ENCODE measurements at regions not wholly inside any gene's neighbourhood (a gene's known extent, or its start where the extent isn't known, plus 50 kb on each side); places are given as distances from the start of the nearest gene placed in this dataset.
"Not testable (repeated sequence)": the region's sequence is repeated elsewhere in the genome, so short reads cannot be mapped to it uniquely, and the experiment has no call there.

DNA sequence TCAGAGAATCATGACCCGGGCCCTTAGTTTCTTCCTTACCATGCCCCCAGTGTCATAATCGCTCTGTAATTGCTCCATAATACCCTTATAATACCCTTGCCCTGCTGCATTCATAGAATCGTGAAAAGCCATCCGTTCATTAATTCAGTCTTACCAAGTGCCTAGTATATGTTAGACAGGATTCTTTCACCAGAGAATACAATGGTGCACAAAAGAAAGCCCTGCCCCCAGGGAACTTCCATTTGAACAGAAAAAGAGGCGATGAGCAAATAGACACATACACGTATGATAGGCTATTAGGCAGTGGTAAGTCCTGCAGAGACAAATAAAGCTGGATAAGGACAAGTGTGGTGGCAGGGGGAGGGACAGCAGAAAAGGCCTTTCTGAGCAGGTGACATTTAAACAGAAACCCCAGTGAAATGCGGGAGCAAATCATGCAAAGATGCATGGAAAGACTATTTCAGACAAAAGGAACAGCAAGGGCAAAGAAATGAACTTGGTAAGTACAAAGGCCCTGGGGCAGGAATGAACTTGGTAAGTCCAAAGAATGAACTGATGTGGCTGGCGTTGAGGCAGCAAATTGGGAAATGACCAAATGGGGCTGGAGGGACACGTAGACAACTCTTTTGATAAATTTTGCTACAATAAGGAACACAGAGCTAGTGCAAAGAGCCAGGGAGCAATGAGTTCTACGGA is 74.6 kb upstream of the CREB3L1 start:
- Mint-ChIP-seq H3K4me3 (no peak overlapping the region), H3K27me3 (ENCODE audit: low read depth) (peaks cover 37% of the 10 kb centered on the region), H3K9me3 (no peaks in the 10 kb centered on the region), H3K4me1 (ENCODE audit: low read depth) (no peaks in the 10 kb centered on the region), H3K36me3 (ENCODE audit: insufficient read depth) (no peaks in the 10 kb centered on the region)
- ATAC-seq = no peak
- DNase-seq = no peak

DNA sequence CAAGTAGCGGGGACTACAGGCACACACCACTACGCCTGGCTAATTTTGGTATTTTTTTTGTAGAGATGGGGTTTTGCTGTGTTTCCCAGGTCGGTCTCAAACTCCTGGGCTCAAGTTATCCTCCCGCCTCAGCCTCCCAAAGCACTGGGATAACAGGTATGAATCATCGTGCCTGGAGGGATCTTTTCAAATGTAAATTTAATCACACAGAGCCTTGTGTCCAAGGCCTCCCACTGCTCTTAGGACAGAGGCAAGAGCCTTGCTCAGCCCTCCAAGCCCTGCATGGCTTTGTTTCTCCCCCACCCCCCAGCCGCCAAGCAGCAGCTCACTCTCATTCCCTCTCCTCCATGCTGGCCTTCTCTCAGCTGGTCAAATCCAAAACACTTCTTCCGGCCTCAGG is 75.3 kb upstream of the CREB3L1 start:
- Mint-ChIP-seq H3K27me3 (ENCODE audit: low read depth) (peaks cover 37% of the 10 kb centered on the region), H3K4me1 (ENCODE audit: low read depth) (no peaks in the 10 kb centered on the region), H3K9me3 (no peaks in the 10 kb centered on the region), H3K36me3 (ENCODE audit: insufficient read depth) (no peaks in the 10 kb centered on the region), H3K4me3 (no peak overlapping the region)
- DNase-seq = no peak
- no peak for ATAC-seq

DNA sequence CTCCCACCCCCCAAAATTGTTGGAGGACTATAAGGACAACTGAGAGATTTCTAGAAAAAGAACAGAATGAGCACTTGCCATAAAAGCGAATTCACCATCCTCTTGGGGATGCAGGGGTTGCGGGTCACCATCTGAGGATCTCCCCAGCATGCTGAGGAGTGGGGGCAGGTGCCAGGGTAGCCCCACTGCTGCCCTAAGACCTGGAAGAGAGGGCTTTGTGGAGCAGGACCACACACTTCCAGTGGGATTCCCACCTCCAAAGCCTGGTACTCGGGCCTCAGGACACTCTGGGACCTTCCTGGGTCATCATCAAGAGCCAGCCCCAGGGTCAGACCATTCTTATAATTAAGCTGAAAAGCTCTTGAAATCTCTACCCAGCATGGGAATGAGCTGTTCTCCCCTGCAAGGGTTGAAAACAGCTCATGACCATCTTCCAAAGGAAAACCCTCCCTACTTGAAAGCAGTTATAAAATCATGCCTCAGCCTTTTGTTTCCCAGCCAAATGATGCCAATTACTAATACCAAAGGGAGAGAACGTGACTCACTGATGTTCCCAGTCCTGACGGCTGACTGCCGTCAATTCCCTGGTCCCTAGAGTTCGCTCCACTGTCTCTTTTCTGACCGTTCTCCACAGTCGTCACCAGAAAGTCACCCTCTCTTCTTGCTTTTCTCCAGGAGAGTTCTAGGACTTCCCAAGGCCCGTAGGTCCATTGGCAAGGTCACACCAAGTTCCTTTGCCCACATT is 76.8 kb upstream of the CREB3L1 start:
- H3K36me3 Mint-ChIP-seq (ENCODE audit: insufficient read depth) = no peaks in the 10 kb centered on the region
- no peaks in the 10 kb centered on the region for H3K9me3 Mint-ChIP-seq
- no peak overlapping the region for H3K4me3 Mint-ChIP-seq
- H3K4me1 Mint-ChIP-seq (ENCODE audit: low read depth) = no peaks in the 10 kb centered on the region
- ATAC-seq (no peak), DNase-seq (no peak)
- peaks cover 38% of the 10 kb centered on the region for H3K27me3 Mint-ChIP-seq (ENCODE audit: low read depth)

DNA sequence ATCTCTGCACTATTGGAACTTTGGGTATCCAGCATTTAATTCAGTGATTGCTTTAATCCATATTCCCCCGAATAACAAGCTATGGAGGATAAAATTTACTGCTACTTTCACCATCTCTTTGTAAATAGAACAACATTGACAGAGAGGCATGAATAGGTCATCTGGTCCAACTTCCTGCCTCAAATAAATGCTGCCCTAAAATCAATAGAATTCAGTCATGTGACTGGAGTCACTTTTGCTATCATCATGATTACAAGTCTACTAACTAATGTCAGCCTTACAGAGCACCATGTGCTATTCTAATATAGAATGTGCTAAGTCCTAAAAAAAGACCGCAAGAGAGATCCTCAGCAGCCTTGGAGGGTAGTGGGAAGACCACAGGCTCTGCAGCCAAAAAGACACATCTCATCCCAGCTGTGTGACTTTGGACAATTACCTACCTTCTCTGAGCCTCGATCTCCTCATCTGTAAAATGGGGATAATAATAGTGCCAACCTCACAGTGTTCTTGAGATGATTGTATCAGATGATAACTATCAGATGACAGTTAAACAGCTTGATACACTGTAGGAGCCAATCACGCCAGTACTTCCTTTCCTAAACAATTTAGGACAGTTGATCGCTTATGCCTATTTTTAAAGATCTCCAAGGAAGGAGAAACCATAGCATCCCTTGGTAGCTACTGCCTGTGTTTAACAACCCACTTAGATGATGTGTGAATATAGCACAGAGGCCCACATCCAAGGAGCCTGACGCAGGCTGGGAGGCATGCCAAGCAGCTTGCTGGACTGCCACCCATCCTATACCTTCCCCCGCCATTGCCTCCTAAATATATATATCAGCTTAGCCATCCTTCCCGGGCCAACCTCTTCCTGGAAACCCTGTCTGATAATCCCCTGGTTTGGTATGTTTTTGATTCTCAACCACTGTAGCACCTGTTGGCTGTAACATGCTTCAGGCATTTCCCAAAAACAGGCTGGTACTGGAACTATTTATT is 77.3 kb upstream of the PHF21A start:
- no peaks in the 10 kb centered on the region for H3K4me1 Mint-ChIP-seq (ENCODE audit: low read depth)
- no peak for ATAC-seq
- H3K4me3 Mint-ChIP-seq = no peak overlapping the region
- no peaks in the 10 kb centered on the region for H3K9me3 Mint-ChIP-seq
- H3K36me3 Mint-ChIP-seq (ENCODE audit: insufficient read depth) = no peaks in the 10 kb centered on the region
- peaks cover 26% of the 10 kb centered on the region for H3K27me3 Mint-ChIP-seq (ENCODE audit: low read depth)
- no peak for DNase-seq

DNA sequence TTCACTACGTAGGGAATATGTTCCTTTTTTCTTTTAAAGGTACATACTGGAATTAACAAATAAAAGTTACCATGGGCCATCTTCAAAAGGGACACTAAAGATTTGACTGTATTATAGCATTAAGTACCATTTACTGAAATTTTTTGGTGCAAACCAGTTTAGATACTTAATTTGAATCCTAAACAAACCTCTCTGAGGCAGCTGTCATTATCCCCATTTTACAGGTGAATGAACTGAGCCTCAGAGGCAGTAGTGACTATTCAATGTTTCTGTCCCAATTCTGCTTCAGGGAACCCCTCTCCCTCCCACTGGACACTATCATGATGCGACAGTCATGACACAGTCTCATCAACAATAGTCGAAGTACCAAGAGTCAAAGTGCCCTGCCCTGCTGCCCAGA is 76.2 kb upstream of the PHF21A start:
- H3K9me3 Mint-ChIP-seq = no peaks in the 10 kb centered on the region
- DNase-seq = no peak
- no peak for ATAC-seq
- no peak overlapping the region for H3K4me3 Mint-ChIP-seq
- peaks cover 25% of the 10 kb centered on the region for H3K27me3 Mint-ChIP-seq (ENCODE audit: low read depth)
- H3K36me3 Mint-ChIP-seq (ENCODE audit: insufficient read depth) = no peaks in the 10 kb centered on the region
- no peaks in the 10 kb centered on the region for H3K4me1 Mint-ChIP-seq (ENCODE audit: low read depth)

DNA sequence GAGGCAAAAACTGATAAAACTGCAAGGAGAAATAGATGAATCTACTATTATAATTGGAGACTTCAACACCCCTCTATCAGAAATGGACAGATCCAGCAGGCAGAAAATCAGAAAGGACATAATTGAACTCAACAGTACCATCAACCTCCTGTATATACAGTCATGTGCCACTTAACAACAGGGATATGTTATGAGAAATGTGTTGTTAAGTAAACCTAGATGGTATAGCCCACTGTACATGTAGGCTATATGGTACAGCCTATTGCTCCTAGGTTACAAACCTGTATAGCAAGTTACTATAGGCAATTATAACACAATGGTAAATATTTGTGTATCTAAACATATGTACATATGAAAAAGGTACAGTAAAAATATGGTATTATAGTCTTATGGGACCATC is 66.8 kb upstream of the PHF21A start:
- no peak for ATAC-seq
- Mint-ChIP-seq H3K9me3 (peaks cover 8% of the 10 kb centered on the region), H3K4me3 (no peak overlapping the region), H3K36me3 (ENCODE audit: insufficient read depth) (no peaks in the 10 kb centered on the region), H3K4me1 (ENCODE audit: low read depth) (no peaks in the 10 kb centered on the region), H3K27me3 (ENCODE audit: low read depth) (peaks cover 33% of the 10 kb centered on the region)
- no peak for DNase-seq

DNA sequence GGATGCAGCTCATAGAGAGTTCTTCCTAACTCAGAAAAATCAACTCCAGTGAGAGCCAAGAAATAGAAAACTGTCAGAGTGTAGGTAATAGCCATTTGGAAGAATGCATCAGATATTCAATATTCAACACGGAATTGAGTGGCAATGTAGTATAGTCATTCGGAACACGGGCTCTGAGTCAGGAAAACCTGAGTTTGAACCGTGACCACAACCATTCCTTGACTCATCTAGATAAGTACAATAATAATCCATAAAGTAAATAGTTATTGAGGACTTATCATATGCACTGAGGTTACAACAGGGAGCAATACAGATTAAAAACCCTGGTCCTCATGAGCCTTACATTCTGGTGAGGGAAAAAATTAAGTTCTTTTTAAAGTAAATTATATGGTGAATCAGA is 62.6 kb upstream of the PHF21A start:
- Mint-ChIP-seq H3K27me3 (ENCODE audit: low read depth) (peaks cover 34% of the 10 kb centered on the region), H3K4me1 (ENCODE audit: low read depth) (no peaks in the 10 kb centered on the region), H3K36me3 (ENCODE audit: insufficient read depth) (peaks cover 2% of the 10 kb centered on the region), H3K9me3 (no peaks in the 10 kb centered on the region), H3K4me3 (no peak overlapping the region)
- ATAC-seq (no peak), DNase-seq (no peak)

DNA sequence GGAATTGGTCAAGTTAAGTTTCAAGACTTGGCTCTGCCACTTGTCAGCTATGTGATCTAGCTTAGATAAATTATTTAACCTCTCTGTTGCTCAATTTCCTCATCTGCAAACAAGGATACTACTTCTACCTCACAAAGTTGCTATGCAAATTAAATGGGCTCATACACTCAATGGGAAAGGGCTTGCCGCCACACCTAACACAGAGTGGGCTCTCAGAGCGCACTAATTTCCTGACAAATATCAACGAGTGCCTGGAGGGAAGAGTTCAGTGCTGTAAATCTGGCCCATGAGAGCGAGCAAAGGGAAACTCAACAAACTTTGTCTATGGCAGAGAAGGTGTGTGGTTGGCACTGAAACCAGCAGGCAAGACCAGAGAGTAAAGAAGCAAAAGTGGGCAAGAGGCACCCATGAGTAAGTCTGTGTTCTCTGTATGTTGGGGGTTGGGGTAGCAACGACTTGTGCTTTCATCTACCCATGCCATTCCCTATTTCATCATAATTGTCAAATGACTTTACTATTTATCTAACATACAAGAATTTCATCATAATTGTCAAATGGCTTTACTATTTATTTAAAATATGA is 60.7 kb upstream of the PHF21A start:
- ATAC-seq = no peak
- Mint-ChIP-seq H3K36me3 (ENCODE audit: insufficient read depth) (peaks cover 2% of the 10 kb centered on the region), H3K4me1 (ENCODE audit: low read depth) (no peaks in the 10 kb centered on the region), H3K9me3 (no peaks in the 10 kb centered on the region), H3K27me3 (ENCODE audit: low read depth) (peaks cover 34% of the 10 kb centered on the region), H3K4me3 (no peak overlapping the region)
- no peak for DNase-seq

DNA sequence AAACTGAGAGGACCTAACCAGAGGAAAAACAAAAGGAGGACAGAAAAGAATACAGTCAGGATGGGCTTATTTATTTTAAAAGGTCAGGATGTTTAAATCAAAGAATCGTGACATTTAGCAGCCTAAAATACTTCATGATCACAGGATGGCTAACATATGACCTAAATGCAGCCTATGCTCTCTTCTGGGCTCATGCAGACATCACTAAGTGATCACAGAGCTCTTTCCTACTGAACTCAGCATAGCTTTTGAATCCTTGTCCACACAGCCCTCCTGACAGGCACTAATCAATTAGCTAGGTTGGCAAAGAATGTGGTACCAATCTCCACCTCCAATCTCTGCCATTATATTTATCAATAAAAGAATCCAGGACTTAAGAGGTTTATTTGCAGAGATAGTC is 60.1 kb upstream of the PHF21A start:
- Mint-ChIP-seq H3K9me3 (no peaks in the 10 kb centered on the region), H3K27me3 (ENCODE audit: low read depth) (peaks cover 34% of the 10 kb centered on the region), H3K36me3 (ENCODE audit: insufficient read depth) (peaks cover 2% of the 10 kb centered on the region), H3K4me1 (ENCODE audit: low read depth) (no peaks in the 10 kb centered on the region), H3K4me3 (no peak overlapping the region)
- ATAC-seq (no peak), DNase-seq (no peak)

DNA sequence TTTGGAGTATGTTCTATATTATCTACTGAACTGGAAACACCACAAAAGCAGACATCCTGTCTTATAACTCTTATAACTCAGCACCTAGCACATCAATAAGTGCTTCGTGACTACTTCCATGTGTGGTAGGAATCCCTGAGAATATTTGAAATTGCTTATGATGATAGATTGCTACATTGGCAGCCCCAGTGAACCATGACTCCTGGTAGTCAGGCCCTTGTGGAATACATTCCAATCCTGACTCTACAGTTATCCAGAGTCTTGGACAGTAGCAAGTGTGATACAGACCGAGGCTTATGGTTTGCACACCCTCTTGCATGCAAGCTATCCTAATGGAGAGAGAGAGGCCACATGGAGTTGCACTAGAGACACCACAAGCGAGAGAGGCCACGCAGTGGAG is 59.5 kb upstream of the PHF21A start:
- peaks cover 35% of the 10 kb centered on the region for H3K27me3 Mint-ChIP-seq (ENCODE audit: low read depth)
- ATAC-seq (no peak), DNase-seq (no peak)
- H3K36me3 Mint-ChIP-seq (ENCODE audit: insufficient read depth) = peaks cover 2% of the 10 kb centered on the region
- no peak overlapping the region for H3K4me3 Mint-ChIP-seq
- no peaks in the 10 kb centered on the region for H3K9me3 Mint-ChIP-seq
- no peaks in the 10 kb centered on the region for H3K4me1 Mint-ChIP-seq (ENCODE audit: low read depth)

DNA sequence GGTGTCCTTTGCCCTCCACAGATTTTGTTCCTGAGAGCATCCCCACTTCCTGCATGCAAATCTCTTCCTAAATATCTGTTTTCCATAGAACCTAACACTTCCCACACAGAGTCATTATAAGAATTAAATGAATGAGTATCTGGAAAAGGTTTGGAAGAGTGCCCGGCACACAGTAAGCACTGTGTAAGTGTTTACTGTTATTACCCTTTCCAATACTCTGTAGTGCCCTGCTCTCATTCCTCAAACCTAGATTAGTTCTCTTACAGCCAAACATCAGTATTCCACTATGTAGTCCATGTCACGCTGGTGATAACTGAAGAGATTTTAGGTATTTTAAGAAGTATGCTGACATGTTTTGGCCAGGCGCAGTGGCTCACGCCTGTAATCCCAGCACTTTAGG is 57.3 kb upstream of the PHF21A start:
- H3K9me3 Mint-ChIP-seq = no peaks in the 10 kb centered on the region
- peaks cover 2% of the 10 kb centered on the region for H3K36me3 Mint-ChIP-seq (ENCODE audit: insufficient read depth)
- H3K4me1 Mint-ChIP-seq (ENCODE audit: low read depth) = no peaks in the 10 kb centered on the region
- no peak for DNase-seq
- no peak overlapping the region for H3K4me3 Mint-ChIP-seq
- no peak for ATAC-seq
- peaks cover 24% of the 10 kb centered on the region for H3K27me3 Mint-ChIP-seq (ENCODE audit: low read depth)

DNA sequence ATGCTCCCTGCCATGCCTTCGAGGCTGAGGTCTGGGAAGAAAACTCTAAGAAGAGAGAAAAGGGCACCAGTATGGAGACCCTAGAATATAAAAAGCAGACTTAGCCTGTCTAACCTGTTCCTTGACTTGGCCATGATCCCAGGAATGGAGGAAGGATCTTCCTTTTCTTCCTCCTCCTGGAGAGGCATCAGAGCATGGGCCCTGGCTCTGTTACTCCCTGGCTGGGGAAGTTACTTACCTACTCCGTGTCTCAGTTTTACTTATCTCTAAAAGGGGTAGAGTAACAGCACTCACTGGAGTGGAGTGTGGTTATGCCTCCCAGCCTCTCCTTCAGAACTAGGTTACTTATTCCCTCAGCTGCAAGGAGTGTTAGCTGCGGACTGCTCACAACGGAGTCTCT is 55.2 kb upstream of the PHF21A start:
- peaks cover 16% of the 10 kb centered on the region for H3K27me3 Mint-ChIP-seq (ENCODE audit: low read depth)
- ATAC-seq (no peak), DNase-seq (no peak)
- H3K4me3 Mint-ChIP-seq = no peak overlapping the region
- no peaks in the 10 kb centered on the region for H3K9me3 Mint-ChIP-seq
- peaks cover 2% of the 10 kb centered on the region for H3K36me3 Mint-ChIP-seq (ENCODE audit: insufficient read depth)
- H3K4me1 Mint-ChIP-seq (ENCODE audit: low read depth) = no peaks in the 10 kb centered on the region

DNA sequence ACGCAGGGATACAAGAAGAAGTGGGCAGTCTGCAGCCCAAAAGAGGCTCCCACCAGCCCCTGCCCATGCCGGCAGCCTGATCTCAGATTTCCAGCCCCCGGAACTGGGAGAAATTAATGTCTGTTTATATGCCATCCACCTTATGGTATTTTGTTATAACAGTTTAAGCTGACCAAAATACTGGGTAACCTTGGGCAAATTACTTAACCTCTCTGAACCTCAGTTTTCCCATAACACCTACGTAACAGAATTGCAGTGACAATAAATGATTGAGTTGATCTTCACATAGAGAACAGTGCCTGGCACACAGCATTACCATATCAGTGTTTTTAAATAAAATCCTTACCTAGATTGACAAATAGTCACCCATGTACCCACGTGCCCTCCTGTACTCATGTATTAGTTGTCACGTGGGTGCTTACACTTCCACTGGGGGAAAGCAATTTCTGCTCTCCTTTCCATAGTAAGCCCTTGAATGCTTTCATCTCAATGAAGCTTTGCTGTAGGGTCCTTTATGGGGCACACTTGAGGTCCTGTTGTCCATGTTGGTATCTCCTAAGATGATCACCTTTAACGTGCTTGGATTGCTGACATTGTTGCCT is 54.2 kb upstream of the PHF21A start:
- peaks cover 16% of the 10 kb centered on the region for H3K27me3 Mint-ChIP-seq (ENCODE audit: low read depth)
- H3K9me3 Mint-ChIP-seq = no peaks in the 10 kb centered on the region
- no peak for ATAC-seq
- H3K36me3 Mint-ChIP-seq (ENCODE audit: insufficient read depth) = peaks cover 2% of the 10 kb centered on the region
- no peak overlapping the region for H3K4me3 Mint-ChIP-seq
- no peak for DNase-seq
- no peaks in the 10 kb centered on the region for H3K4me1 Mint-ChIP-seq (ENCODE audit: low read depth)

DNA sequence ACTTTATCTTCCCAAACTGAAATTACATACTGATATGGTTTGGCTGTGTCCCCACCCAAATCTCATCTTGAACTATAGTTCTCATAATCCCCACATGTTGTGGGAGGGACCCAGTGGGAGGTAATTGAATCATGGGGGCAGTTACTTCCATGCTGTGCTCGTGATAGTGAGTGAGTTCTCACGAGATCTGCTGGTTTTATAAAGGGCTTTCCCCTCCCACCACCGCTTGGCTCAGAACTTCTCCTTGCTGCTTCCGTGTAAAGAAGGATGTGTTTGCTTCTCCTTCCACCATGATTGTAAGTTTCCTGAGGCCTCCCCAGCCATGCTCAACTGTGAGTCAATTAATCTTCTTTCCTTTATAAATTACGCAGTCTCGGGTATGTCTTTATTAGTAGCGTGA is 50.4 kb upstream of the PHF21A start:
- peaks cover 23% of the 10 kb centered on the region for H3K27me3 Mint-ChIP-seq (ENCODE audit: low read depth)
- ATAC-seq; H3K4me1 Mint-ChIP-seq (ENCODE audit: low read depth); H3K9me3 Mint-ChIP-seq; DNase-seq; H3K4me3 Mint-ChIP-seq; H3K36me3 Mint-ChIP-seq (ENCODE audit: insufficient read depth): not testable (repeated sequence)

Measured in activated T-cell treated with anti-CD3 and anti-CD28 coated beads, Interleukin-2, amount 50 U/mL, for 4 hours (primary cell).